Activated naive CD8-positive, alpha-beta T cell treated with anti-CD3 and anti-CD28 coated beads, Interleukin-2, amount 10 ng/mL, durations not matched to agents 7 days and 5 days (primary cell): ENCODE measurements at regions not wholly inside any gene's neighbourhood (a gene's known extent, or its start where the extent isn't known, plus 50 kb on each side); places are given as distances from the start of the nearest gene placed in this dataset.

Source experiments
- ATAC-seq: fragments of 150-1000 bp; cut with Tn5 transposase; one replicate; pipeline ENCODE4 v1.10.0; 2021; ENCODE audit warnings: low read depth, moderate library complexity
- POLR2A ChIA-PET: fragments of 350-600 bp; sonication (Branson Sonifier 250); formaldehyde crosslinking; loops from one replicate; lab custom pipeline; 2021; ENCODE audit warnings: antibody characterized with exemption; lab: Charles Lee
- DNase-seq: peaks from one replicate; pipeline ENCODE4 v3.0.0; 2021
- H3K27ac Mint-ChIP-seq: one replicate; pipeline ENCODE4 v1.8.0; 2022; ENCODE audit warnings: mild to moderate bottlenecking, mixed read lengths
- H3K27me3 Mint-ChIP-seq: one replicate; pipeline ENCODE4 v1.8.0; 2022; ENCODE audit warnings: mild to moderate bottlenecking, moderate library complexity, mixed read lengths
- H3K36me3 Mint-ChIP-seq: one replicate; pipeline ENCODE4 v1.8.0; 2021; ENCODE audit warnings: mild to moderate bottlenecking, mixed read lengths
- H3K4me1 Mint-ChIP-seq: one replicate; pipeline ENCODE4 v1.8.0; 2021; ENCODE audit warnings: mixed read lengths
- H3K4me3 Mint-ChIP-seq: one replicate; pipeline ENCODE4 v1.8.0; 2022; ENCODE audit warnings: mild to moderate bottlenecking, moderate library complexity, mixed read lengths
- H3K9me3 Mint-ChIP-seq: one replicate; pipeline ENCODE4 v1.8.0; 2021; ENCODE audit warnings: mixed read lengths

- Mint-ChIP-seq H3K9me3 (no peaks in the 10 kb centered on the region), H3K27ac (no peak overlapping the region), H3K4me1 (peaks cover 4% of the 10 kb centered on the region), H3K36me3 (no peaks in the 10 kb centered on the region), H3K27me3 (peaks cover 20% of the 10 kb centered on the region), H3K4me3 (no peak overlapping the region)
- ATAC-seq (no peak), DNase-seq (no peak)
- POLR2A ChIA-PET = no interaction called here
These were observed 264.9 kb downstream of the ICOS start for GRCh38 chr2:204201507-204201906.

GRCh38 chr2:204202253-204202652 is 265.7 kb downstream of the ICOS start:
- peaks cover 4% of the 10 kb centered on the region for H3K4me1 Mint-ChIP-seq
- DNase-seq = no peak
- no peaks in the 10 kb centered on the region for H3K36me3 Mint-ChIP-seq
- no peaks in the 10 kb centered on the region for H3K9me3 Mint-ChIP-seq
- POLR2A ChIA-PET = no interaction called here
- ATAC-seq = no peak
- peaks cover 24% of the 10 kb centered on the region for H3K27me3 Mint-ChIP-seq
- no peak overlapping the region for H3K4me3 Mint-ChIP-seq
- H3K27ac Mint-ChIP-seq = no peak overlapping the region

- no peaks in the 10 kb centered on the region for H3K36me3 Mint-ChIP-seq
- peaks cover 21% of the 10 kb centered on the region for H3K27me3 Mint-ChIP-seq
- peaks cover 4% of the 10 kb centered on the region for H3K4me1 Mint-ChIP-seq
- ATAC-seq (no peak), DNase-seq (no peak)
- no peak overlapping the region for H3K27ac Mint-ChIP-seq
- no peaks in the 10 kb centered on the region for H3K9me3 Mint-ChIP-seq
- H3K4me3 Mint-ChIP-seq = no peak overlapping the region
- POLR2A ChIA-PET = no interaction called here
These were observed 267.1 kb downstream of the ICOS start for GRCh38 chr2:204203704-204204103.

DNA sequence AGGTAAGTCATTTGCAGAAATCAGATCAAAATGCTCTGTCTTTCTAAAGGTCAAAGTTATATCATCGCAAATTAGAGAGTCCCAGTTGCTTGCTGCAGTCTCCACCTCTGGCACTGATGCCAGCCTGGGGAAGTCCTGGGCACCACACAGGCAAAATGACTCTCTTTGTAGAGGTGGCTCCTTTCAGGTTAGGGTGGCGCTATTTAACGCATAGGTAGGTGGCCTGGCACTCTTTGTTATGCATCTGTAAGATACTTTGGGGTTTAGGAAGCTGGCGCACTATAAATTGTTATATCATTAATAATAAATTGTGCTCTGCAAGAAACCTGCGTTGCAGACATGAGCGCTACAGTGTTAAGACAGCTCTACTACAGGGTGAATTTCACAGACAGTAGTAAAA is 268.5 kb downstream of the ICOS start:
- Mint-ChIP-seq H3K9me3 (no peaks in the 10 kb centered on the region), H3K36me3 (no peaks in the 10 kb centered on the region), H3K27ac (no peak overlapping the region), H3K4me1 (peaks cover 4% of the 10 kb centered on the region), H3K27me3 (peaks cover 21% of the 10 kb centered on the region), H3K4me3 (no peak overlapping the region)
- no peak for DNase-seq
- ATAC-seq = no peak
- POLR2A ChIA-PET = no interaction called here

- Mint-ChIP-seq H3K27ac (no peak overlapping the region), H3K4me3 (no peak overlapping the region), H3K36me3 (no peaks in the 10 kb centered on the region)
These were observed 269.0 kb downstream of the ICOS start for GRCh38 chr2:204205538-204205937.

DNA sequence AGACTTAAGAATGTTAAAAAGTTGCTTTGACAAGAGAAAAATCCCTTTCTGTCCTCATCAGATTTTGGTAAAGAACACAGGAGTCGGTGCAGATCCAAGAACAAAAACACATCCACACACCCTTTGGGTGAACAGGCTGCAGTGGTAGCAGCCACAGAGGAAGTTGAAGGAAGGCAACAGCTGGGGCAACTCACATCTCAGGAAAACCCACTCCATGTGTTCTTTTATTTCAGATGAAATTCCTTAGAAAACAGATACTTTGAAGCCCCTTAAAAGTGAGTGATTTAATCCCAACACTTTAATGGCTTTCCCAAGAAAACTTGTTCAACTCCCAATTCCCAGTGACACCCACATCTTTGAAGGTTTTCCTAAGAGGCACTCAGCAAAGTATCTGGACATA is 271.3 kb downstream of the ICOS start:
- Mint-ChIP-seq H3K27me3 (peaks cover 13% of the 10 kb centered on the region), H3K9me3 (no peaks in the 10 kb centered on the region), H3K4me1 (peaks cover 4% of the 10 kb centered on the region), H3K36me3 (no peaks in the 10 kb centered on the region), H3K27ac (no peak overlapping the region), H3K4me3 (no peak overlapping the region)
- POLR2A ChIA-PET = no interaction called here
- ATAC-seq (no peak), DNase-seq (no peak)

More at GRCh38 chr2:204205538-204205937, 269.0 kb downstream of the ICOS start:
- POLR2A ChIA-PET = no interaction called here
- ATAC-seq (no peak), DNase-seq (no peak)
- Mint-ChIP-seq H3K4me1 (peaks cover 4% of the 10 kb centered on the region), H3K9me3 (no peaks in the 10 kb centered on the region), H3K27me3 (peaks cover 21% of the 10 kb centered on the region)

GRCh38 chr2:204213588-204213987 is 277.0 kb downstream of the ICOS start:
- Mint-ChIP-seq H3K27ac (no peak overlapping the region), H3K4me1 (no peaks in the 10 kb centered on the region), H3K36me3 (no peaks in the 10 kb centered on the region), H3K27me3 (no peaks in the 10 kb centered on the region), H3K4me3 (no peak overlapping the region), H3K9me3 (peaks cover 5% of the 10 kb centered on the region)
- POLR2A ChIA-PET = no interaction called here
- no peak for DNase-seq
- ATAC-seq = no peak

DNA sequence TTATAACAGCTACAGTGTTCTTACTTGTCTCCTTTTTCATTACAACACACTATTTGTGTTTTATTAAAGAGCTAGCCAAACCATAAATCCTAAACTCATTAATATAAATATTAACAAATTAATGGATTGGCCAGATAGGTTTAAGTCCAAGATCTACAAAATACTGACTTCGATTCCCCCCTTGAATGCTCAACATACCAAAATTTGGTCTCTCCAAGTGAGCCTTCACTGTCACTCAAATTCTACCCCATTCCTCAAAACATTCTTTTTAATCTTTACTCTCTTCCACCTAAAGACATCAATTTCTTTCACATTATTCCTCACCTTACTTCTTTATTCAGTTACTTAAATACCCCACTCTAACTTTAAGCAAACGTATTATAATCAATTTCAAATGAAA is 281.5 kb downstream of the ICOS start:
- Mint-ChIP-seq H3K4me3 (no peak overlapping the region), H3K9me3 (peaks cover 5% of the 10 kb centered on the region), H3K27me3 (no peaks in the 10 kb centered on the region), H3K27ac (no peak overlapping the region), H3K4me1 (no peaks in the 10 kb centered on the region), H3K36me3 (no peaks in the 10 kb centered on the region)
- DNase-seq (no peak), ATAC-seq (no peak)
- POLR2A ChIA-PET = no interaction called here

- no peaks in the 10 kb centered on the region for H3K27me3 Mint-ChIP-seq
- no peak for ATAC-seq
These were observed 282.6 kb downstream of the ICOS start for GRCh38 chr2:204219196-204219595.

DNA sequence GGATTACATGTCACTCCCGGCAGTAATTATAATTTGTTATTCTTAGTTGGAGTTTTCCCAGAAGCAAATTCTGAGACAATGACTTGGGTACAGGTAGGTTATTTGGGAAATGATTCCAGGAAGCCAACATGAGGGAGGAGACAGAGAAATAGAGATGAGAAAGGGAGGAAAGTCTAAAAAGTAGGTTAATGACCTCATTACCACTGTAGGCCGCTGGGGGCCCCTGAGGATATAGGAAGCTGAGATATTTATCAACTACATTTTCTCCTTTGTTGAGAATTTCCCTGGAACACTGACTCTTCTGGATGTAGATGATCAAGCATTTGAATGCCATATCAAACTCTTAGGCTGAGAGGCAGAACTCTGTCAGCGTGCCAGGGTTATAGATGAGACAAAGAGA is 284.3 kb downstream of the ICOS start:
- peaks cover 5% of the 10 kb centered on the region for H3K27me3 Mint-ChIP-seq
- POLR2A ChIA-PET = no interaction called here
- no peaks in the 10 kb centered on the region for H3K4me1 Mint-ChIP-seq
- peaks cover 2% of the 10 kb centered on the region for H3K9me3 Mint-ChIP-seq
- DNase-seq = no peak
- no peaks in the 10 kb centered on the region for H3K36me3 Mint-ChIP-seq
- H3K4me3 Mint-ChIP-seq = no peak overlapping the region
- H3K27ac Mint-ChIP-seq = no peak overlapping the region
- no peak for ATAC-seq

More at GRCh38 chr2:204219196-204219595, 282.6 kb downstream of the ICOS start:
- no peaks in the 10 kb centered on the region for H3K36me3 Mint-ChIP-seq
- DNase-seq = no peak
- POLR2A ChIA-PET = no interaction called here
- no peaks in the 10 kb centered on the region for H3K4me1 Mint-ChIP-seq
- no peak overlapping the region for H3K4me3 Mint-ChIP-seq
- H3K27ac Mint-ChIP-seq = no peak overlapping the region
- peaks cover 2% of the 10 kb centered on the region for H3K9me3 Mint-ChIP-seq

- POLR2A ChIA-PET = no interaction called here
- peaks cover 1% of the 10 kb centered on the region for H3K9me3 Mint-ChIP-seq
- no peaks in the 10 kb centered on the region for H3K36me3 Mint-ChIP-seq
- DNase-seq (no peak), ATAC-seq (no peak)
- H3K27ac Mint-ChIP-seq = no peak overlapping the region
- no peak overlapping the region for H3K4me3 Mint-ChIP-seq
- H3K4me1 Mint-ChIP-seq = no peaks in the 10 kb centered on the region
- peaks cover 11% of the 10 kb centered on the region for H3K27me3 Mint-ChIP-seq
These were observed 286.5 kb downstream of the ICOS start for GRCh38 chr2:204223046-204223445.

DNA sequence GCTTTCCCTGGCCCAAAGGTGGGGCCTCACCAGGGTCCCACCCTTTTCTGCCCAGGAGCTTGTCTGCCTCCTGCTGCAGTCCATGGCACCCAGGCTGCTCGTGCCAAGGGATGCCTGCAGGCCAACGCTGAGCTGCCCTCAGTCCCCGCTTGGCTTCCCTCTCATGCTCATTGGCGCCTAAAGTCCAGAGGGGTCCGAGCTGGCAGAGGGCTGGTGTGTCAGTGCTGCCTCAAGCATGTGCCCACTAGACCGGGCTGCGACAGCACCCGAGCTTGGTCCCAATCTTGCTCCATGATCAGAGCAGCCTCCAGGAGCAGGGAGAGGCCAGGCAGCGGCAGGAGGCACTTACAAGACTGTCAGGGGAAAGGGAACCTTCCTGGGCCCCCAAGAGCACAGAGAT is 287.0 kb downstream of the ICOS start:
- H3K36me3 Mint-ChIP-seq = no peaks in the 10 kb centered on the region
- H3K27me3 Mint-ChIP-seq = peaks cover 16% of the 10 kb centered on the region
- no peak overlapping the region for H3K27ac Mint-ChIP-seq
- H3K4me3 Mint-ChIP-seq = no peak overlapping the region
- no peak for DNase-seq
- POLR2A ChIA-PET = no interaction called here
- no peaks in the 10 kb centered on the region for H3K4me1 Mint-ChIP-seq
- no peak for ATAC-seq
- H3K9me3 Mint-ChIP-seq = no peaks in the 10 kb centered on the region

- Mint-ChIP-seq H3K27me3 (peaks cover 17% of the 10 kb centered on the region), H3K4me3 (no peak overlapping the region), H3K4me1 (no peaks in the 10 kb centered on the region), H3K9me3 (no peaks in the 10 kb centered on the region), H3K27ac (no peak overlapping the region), H3K36me3 (no peaks in the 10 kb centered on the region)
- POLR2A ChIA-PET = no interaction called here
- DNase-seq (no peak), ATAC-seq (no peak)
These were observed 289.1 kb downstream of the ICOS start for GRCh38 chr2:204225671-204226073.

- Mint-ChIP-seq H3K4me1 (no peaks in the 10 kb centered on the region), H3K4me3 (no peak overlapping the region), H3K27ac (no peak overlapping the region), H3K9me3 (no peaks in the 10 kb centered on the region), H3K36me3 (no peaks in the 10 kb centered on the region), H3K27me3 (peaks cover 21% of the 10 kb centered on the region)
- no peak for ATAC-seq
- POLR2A ChIA-PET = interaction anchor here (0.6 kb wide), 1 partner anchor 17 kb away, joined by 4 read pairs; no protein-coding TSS in a partner anchor
- DNase-seq = no peak
These were observed 289.8 kb downstream of the ICOS start for GRCh38 chr2:204226305-204226880.
